HepG2 (cell line): ENCODE measurements at regions not wholly inside any gene's neighbourhood (a gene's known extent, or its start where the extent isn't known, plus 50 kb on each side); places are given as distances from the start of the nearest gene placed in this dataset.

Source experiments
- ATAC-seq: fragments of 200-7000 bp; cut with Tn5 transposase; 3 replicates; pipeline ENCODE4 v1.9.1; 2020; ENCODE audit warnings: mild to moderate bottlenecking, moderate library complexity
- BruUV-seq: library from RNA; stranded (reverse); fragments of 400-500 nt; replicated peaks from 2 replicates; lab custom pipeline; 2021; lab: Mats Ljungman, UMichigan
- CTCF ChIA-PET: fragments of 300-600 bp; formaldehyde crosslinking; extraction: SDS; loops from one replicate; lab custom pipeline; 2021; ENCODE audit warnings: low total read pairs, inconsistent platforms, low intra/inter-chr PET ratio; lab: Yijun Ruan, JAX
- POLR2A ChIA-PET: fragments of 350-600 bp; sonication (Branson Sonifier 250); formaldehyde crosslinking; loops from one replicate; lab custom pipeline; 2020; ENCODE audit warnings: antibody characterized with exemption, inconsistent platforms; lab: Yijun Ruan, JAX
- DNase-seq: peaks from one replicate; pipeline ENCODE4 v3.0.0-alpha.2; 2015; ENCODE audit warnings: low spot score
- FAIRE-seq: peaks from 3 replicates; lab custom pipeline; 2011; peaks lifted over from hg19 to GRCh38; lab: Jason Lieb, UNC
- H2AFZ ChIP-seq: one replicate; pipeline ENCODE4 v1.6.1; 2011; ENCODE audit warnings: low read length, inconsistent platforms
- H3K27ac ChIP-seq: fragments of 300-600 bp; 3 replicates; pipeline ENCODE4 v1.8.0; 2011; ENCODE audit warnings: mixed run types, mild to moderate bottlenecking, mixed read lengths, low read length, inconsistent platforms; ENCODE audit not compliant: insufficient read depth; ENCODE audit errors: extremely low read length
- H3K27me3 ChIP-seq, 2 experiments: fragments of 200-600 bp in 1 of 2; 2 replicates in 1 of 2; 3 replicates in 1 of 2; pipeline versions ENCODE4 v1.6.0 to v1.8.0; 2011; ENCODE audit warnings: low read length in 2 of 2, mild to moderate bottlenecking in 2 of 2, moderate library complexity in 2 of 2, inconsistent platforms in 1 of 2; ENCODE audit not compliant: insufficient read depth in 2 of 2, control insufficient read depth in 1 of 2
- H3K36me3 ChIP-seq, 2 experiments: fragments of 200-600 bp in 1 of 2; replicated peaks in 1 of 2; 2 replicates in 1 of 2; 3 replicates in 1 of 2; pipeline versions ENCODE4 v1.5.1 to v1.8.0; 2011; ENCODE audit warnings: low read length in 2 of 2, inconsistent platforms in 1 of 2; ENCODE audit not compliant: insufficient read depth in 2 of 2, control insufficient read depth in 1 of 2
- H3K4me1 ChIP-seq: 2 replicates; pipeline ENCODE4 v1.5.1; 2012; ENCODE audit warnings: low read length, inconsistent platforms; ENCODE audit not compliant: insufficient read depth
- H3K4me2 ChIP-seq: 2 replicates; pipeline ENCODE4 v1.6.0; 2011; ENCODE audit warnings: low read depth, low read length, inconsistent platforms
- H3K4me3 ChIP-seq, 3 experiments: fragments of 200-600 bp in 1 of 3; sonication (generic), shearing (Covaris generic) in 1 of 3; replicated peaks in 1 of 3; 2 replicates each; pipeline ENCODE4 v1.5.1; 2011 to 2016; ENCODE audit warnings: low read length in 3 of 3, inconsistent platforms in 2 of 3, low read depth in 2 of 3, mild to moderate bottlenecking in 2 of 3, control low read depth in 1 of 3, mixed read lengths in 1 of 3; ENCODE audit not compliant: insufficient read depth in 1 of 3
- H3K79me2 ChIP-seq: one replicate; pipeline ENCODE4 v1.6.1; 2011; ENCODE audit warnings: low read length, inconsistent platforms; ENCODE audit not compliant: insufficient read depth
- H3K9ac ChIP-seq: 2 replicates; pipeline ENCODE4 v1.6.0; 2011; ENCODE audit warnings: mild to moderate bottlenecking, low read depth, low read length, inconsistent platforms; ENCODE audit not compliant: insufficient read depth
- H3K9me3 ChIP-seq: 2 replicates; pipeline ENCODE4 v1.5.1; 2012; ENCODE audit warnings: mild to moderate bottlenecking, low read length
- H4K20me1 ChIP-seq: 2 replicates; pipeline ENCODE4 v1.6.0; 2011; ENCODE audit warnings: inconsistent platforms, mild to moderate bottlenecking, low read length, moderate library complexity; ENCODE audit not compliant: insufficient read depth
- CBX2 ChIP-seq, 2 experiments: fragments of 200-600 bp in 1 of 2; sonication (generic); formaldehyde crosslinking in 1 of 2; IDR thresholded peaks; 2 replicates each; pipeline versions ENCODE4 v1.7.0 to v1.8.1; 2018 to 2022; ENCODE audit warnings: low read depth in 2 of 2, low read length in 1 of 2, mild to moderate bottlenecking in 1 of 2, missing genetic modification reagents in 1 of 2
- DNMT3B ChIP-seq: conservative IDR thresholded peaks from 2 replicates; pipeline ENCODE4 v1.6.1; 2016; ENCODE audit warnings: missing biosample characterization, control low read depth
- FOXK2 ChIP-seq: fragments of 450-650 bp; IDR thresholded peaks from 2 replicates; pipeline ENCODE4 v1.6.1; 2016
- HCFC1 ChIP-seq: fragments of 150-350 bp; IDR thresholded peaks from 2 replicates; pipeline ENCODE4 v1.6.1; 2014; ENCODE audit warnings: low read depth, low read length
- NCOA2 ChIP-seq: sonication (generic); formaldehyde crosslinking; IDR thresholded peaks from 2 replicates; pipeline ENCODE4 v1.8.0; 2022; ENCODE audit warnings: inconsistent platforms
- SUZ12 ChIP-seq: fragments of 150-350 bp; IDR thresholded peaks from 2 replicates; pipeline ENCODE4 v1.6.1; 2014; ENCODE audit warnings: low read depth, low read length
- U2AF1 ChIP-seq: fragments of 200-400 bp; formaldehyde crosslinking; optimal IDR thresholded peaks from 2 replicates; pipeline ENCODE3; 2017; ENCODE audit warnings: mild to moderate bottlenecking, low read depth, low read length
- ZNF136 ChIP-seq: sonication (generic); formaldehyde crosslinking; IDR thresholded peaks from 2 replicates; pipeline ENCODE4 v1.8.1; 2022; ENCODE audit warnings: low read depth, mild to moderate bottlenecking, moderate library complexity, missing genetic modification reagents
- ZNF441 ChIP-seq: sonication (generic); formaldehyde crosslinking; IDR thresholded peaks from 2 replicates; pipeline ENCODE4 v1.7.0; 2021; ENCODE audit warnings: missing genetic modification reagents, borderline replicate concordance
- ZNF749 ChIP-seq: sonication (generic); formaldehyde crosslinking; IDR thresholded peaks from 2 replicates; pipeline ENCODE4 v1.8.0; 2022; ENCODE audit warnings: mild to moderate bottlenecking, missing genetic modification reagents, moderate library complexity, borderline replicate concordance
- WGBS: methylation state at CpG from one replicate; pipeline ENCODE4 v1.1.6; 2017; ENCODE audit warnings: low lambda C conversion rate; 5-methylcytosine and 5-hydroxymethylcytosine counted together
- in situ Hi-C: cut with HindIII; loops from 2 replicates; pipeline ENCODE4 v1.10.0; 2017; ENCODE audit warnings: low pct_unique_long_range_greater_than_20kb; ENCODE audit not compliant: extremely low pct_ligation_motif_present
- intact Hi-C: fragments of 100-400 bp; cut with micrococcal nuclease; formaldehyde crosslinking; loops from one replicate; pipeline ENCODE4 v1.10.0; 2022; ENCODE audit not compliant: unreplicated experiment
- TF ChIP-seq, protein P1 (sequence below): sonication (generic); formaldehyde crosslinking; IDR thresholded peaks from 2 replicates; pipeline ENCODE4 v1.4.0; 2020; ENCODE audit warnings: missing genetic modification reagents
- TF ChIP-seq, protein P2 (sequence below): sonication (generic); formaldehyde crosslinking; IDR thresholded peaks from 2 replicates; pipeline ENCODE4 v1.4.0; 2020; ENCODE audit warnings: missing genetic modification reagents, borderline replicate concordance

DNA sequence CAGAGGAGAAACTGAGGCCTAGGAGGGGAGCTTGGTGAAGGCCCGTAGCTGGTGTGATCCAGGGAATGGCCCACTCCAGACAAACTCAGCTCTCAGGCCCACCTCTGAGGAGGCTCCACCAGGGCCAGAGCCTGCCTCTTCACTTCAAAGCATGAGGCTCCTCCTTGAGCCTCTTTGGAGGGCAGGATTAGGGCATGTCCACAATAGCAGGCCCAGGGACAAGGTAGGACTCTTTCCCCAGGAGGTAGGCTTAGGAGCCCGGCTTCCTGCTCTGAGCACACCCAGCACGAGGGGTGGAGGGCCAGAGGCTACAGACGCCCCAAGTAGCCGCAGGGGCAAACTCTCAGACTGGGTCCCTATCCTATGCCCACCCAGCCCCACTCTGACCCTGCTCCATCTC lies 164.6 kb upstream of the ZMIZ1 start:
- peaks cover 6 to 29% of the 10 kb centered on the region in 2 experiments for H3K27me3 ChIP-seq
- TF ChIP-seq HCFC1: no peak
- TF ChIP-seq NCOA2 (CRISPR knock-in tag): no peak
- no peak for TF ChIP-seq FOXK2
- no peak for TF ChIP-seq DNMT3B
- TF ChIP-seq ZNF136 (CRISPR knock-in tag): no peak
- TF ChIP-seq, protein P1, sequence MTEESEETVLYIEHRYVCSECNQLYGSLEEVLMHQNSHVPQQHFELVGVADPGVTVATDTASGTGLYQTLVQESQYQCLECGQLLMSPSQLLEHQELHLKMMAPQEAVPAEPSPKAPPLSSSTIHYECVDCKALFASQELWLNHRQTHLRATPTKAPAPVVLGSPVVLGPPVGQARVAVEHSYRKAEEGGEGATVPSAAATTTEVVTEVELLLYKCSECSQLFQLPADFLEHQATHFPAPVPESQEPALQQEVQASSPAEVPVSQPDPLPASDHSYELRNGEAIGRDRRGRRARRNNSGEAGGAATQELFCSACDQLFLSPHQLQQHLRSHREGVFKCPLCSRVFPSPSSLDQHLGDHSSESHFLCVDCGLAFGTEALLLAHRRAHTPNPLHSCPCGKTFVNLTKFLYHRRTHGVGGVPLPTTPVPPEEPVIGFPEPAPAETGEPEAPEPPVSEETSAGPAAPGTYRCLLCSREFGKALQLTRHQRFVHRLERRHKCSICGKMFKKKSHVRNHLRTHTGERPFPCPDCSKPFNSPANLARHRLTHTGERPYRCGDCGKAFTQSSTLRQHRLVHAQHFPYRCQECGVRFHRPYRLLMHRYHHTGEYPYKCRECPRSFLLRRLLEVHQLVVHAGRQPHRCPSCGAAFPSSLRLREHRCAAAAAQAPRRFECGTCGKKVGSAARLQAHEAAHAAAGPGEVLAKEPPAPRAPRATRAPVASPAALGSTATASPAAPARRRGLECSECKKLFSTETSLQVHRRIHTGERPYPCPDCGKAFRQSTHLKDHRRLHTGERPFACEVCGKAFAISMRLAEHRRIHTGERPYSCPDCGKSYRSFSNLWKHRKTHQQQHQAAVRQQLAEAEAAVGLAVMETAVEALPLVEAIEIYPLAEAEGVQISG (CRISPR knock-in tag): no peak
- TF ChIP-seq, protein P2, sequence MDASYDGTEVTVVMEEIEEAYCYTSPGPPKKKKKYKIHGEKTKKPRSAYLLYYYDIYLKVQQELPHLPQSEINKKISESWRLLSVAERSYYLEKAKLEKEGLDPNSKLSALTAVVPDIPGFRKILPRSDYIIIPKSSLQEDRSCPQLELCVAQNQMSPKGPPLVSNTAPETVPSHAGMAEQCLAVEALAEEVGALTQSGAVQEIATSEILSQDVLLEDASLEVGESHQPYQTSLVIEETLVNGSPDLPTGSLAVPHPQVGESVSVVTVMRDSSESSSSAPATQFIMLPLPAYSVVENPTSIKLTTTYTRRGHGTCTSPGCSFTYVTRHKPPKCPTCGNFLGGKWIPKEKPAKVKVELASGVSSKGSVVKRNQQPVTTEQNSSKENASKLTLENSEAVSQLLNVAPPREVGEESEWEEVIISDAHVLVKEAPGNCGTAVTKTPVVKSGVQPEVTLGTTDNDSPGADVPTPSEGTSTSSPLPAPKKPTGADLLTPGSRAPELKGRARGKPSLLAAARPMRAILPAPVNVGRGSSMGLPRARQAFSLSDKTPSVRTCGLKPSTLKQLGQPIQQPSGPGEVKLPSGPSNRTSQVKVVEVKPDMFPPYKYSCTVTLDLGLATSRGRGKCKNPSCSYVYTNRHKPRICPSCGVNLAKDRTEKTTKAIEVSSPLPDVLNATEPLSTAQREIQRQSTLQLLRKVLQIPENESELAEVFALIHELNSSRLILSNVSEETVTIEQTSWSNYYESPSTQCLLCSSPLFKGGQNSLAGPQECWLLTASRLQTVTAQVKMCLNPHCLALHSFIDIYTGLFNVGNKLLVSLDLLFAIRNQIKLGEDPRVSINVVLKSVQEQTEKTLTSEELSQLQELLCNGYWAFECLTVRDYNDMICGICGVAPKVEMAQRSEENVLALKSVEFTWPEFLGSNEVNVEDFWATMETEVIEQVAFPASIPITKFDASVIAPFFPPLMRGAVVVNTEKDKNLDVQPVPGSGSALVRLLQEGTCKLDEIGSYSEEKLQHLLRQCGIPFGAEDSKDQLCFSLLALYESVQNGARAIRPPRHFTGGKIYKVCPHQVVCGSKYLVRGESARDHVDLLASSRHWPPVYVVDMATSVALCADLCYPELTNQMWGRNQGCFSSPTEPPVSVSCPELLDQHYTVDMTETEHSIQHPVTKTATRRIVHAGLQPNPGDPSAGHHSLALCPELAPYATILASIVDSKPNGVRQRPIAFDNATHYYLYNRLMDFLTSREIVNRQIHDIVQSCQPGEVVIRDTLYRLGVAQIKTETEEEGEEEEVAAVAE (CRISPR knock-in tag): no peak
- no peak for TF ChIP-seq ZNF749 (CRISPR knock-in tag)
- no peak for TF ChIP-seq SUZ12
- no peak for TF ChIP-seq U2AF1
- TF ChIP-seq ZNF441 (CRISPR knock-in tag): no peak
- TF ChIP-seq CBX2 (IDR thresholded peaks at IDR 0.05; ENCODE audit: low read depth, low read length): no peak
- TF ChIP-seq CBX2 (CRISPR knock-in tag; IDR thresholded peaks at IDR 0.05; ENCODE audit: low read depth): no peak
- TF ChIP-seq, all 625 proteins: peak for 0
- 55% methylated on average over 3 of the region's 5 CpGs for WGBS
- Histone ChIP-seq H2AFZ (no peak overlapping the region), H3K27ac (no peak overlapping the region), H3K4me3 (no peak overlapping the region), H3K9me3 (no peaks in the 10 kb centered on the region), H3K9ac (no peak overlapping the region), H4K20me1 (no peaks in the 10 kb centered on the region), H3K4me1 (peaks cover 47% of the 10 kb centered on the region), H3K79me2 (no peaks in the 10 kb centered on the region), H3K4me2 (no peak overlapping the region), H3K36me3 (no peaks in the 10 kb centered on the region)
- ChIA-PET POLR2A (no interaction called here), CTCF (no interaction called here)
- in situ Hi-C loops: no loop called here
- ATAC-seq: no peak
- no peak for DNase-seq
- intact Hi-C loops: no loop called here
- BruUV-seq: no TSS peak
- FAIRE-seq: no peak
